Lower lobe of right lung (tissue), 2 donors: ENCODE measurements at regions not wholly inside any gene's neighbourhood (a gene's known extent, or its start where the extent isn't known, plus 50 kb on each side); places are given as distances from the start of the nearest gene placed in this dataset.

Experiments used
- ATAC-seq, 2 donors: fragments of 200-7000 bp; cut with Tn5 transposase; one replicate each; pipeline ENCODE4 v1.9.1; 2020 to 2022; ENCODE audit warnings: mild to moderate bottlenecking in 2 of 2, moderate library complexity in 2 of 2
- DNase-seq: peaks from one replicate; pipeline ENCODE4 v3.0.0-alpha.2; 2020
- H3K27ac ChIP-seq: fragments of 200-600 bp; one replicate; pipeline ENCODE4 v1.8.0; 2022
- H3K27me3 ChIP-seq: fragments of 200-600 bp; one replicate; pipeline ENCODE4 v1.8.0; 2022; ENCODE audit warnings: low read depth
- H3K36me3 ChIP-seq: fragments of 200-600 bp; one replicate; pipeline ENCODE4 v1.8.0; 2022; ENCODE audit warnings: mild to moderate bottlenecking
- H3K4me1 ChIP-seq: fragments of 200-600 bp; one replicate; pipeline ENCODE4 v1.8.0; 2022
- H3K4me3 ChIP-seq: fragments of 200-600 bp; one replicate; pipeline ENCODE4 v1.8.0; 2022; ENCODE audit warnings: mild to moderate bottlenecking
- H3K9me3 ChIP-seq: fragments of 200-600 bp; one replicate; pipeline ENCODE4 v1.8.0; 2022
- CTCF ChIP-seq: fragments of 200-600 bp; IDR thresholded peaks from one replicate; pipeline ENCODE4 v1.8.0; 2022; ENCODE audit warnings: antibody characterized with exemption, mild to moderate bottlenecking
- intact Hi-C: fragments of 100-400 bp; cut with DNase I; formaldehyde crosslinking; loops from one replicate; pipeline ENCODE4 v1.11.0; 2022
- donor health status: DM: no; HTN: yes; CAD: no; lungs with severe emphysema.

GRCh38 chr4:111502626-111503025 is 642.6 kb upstream of the FAM241A start:
- H3K9me3 ChIP-seq, result no peaks in the 10 kb centered on the region
- intact Hi-C loops, result no loop called here
- DNase-seq, result no peak
- no peaks in the 10 kb centered on the region for H3K27me3 ChIP-seq
- no peak overlapping the region for H3K4me3 ChIP-seq
- TF ChIP-seq CTCF, result no peak
- no peak overlapping the region for H3K27ac ChIP-seq
- no peaks in the 10 kb centered on the region for H3K36me3 ChIP-seq
- no peaks in the 10 kb centered on the region for H3K4me1 ChIP-seq
- ATAC-seq, result no peak

GRCh38 chr4:111506706-111507105 is 638.5 kb upstream of the FAM241A start:
- Histone ChIP-seq H3K9me3 (no peaks in the 10 kb centered on the region), H3K36me3 (no peaks in the 10 kb centered on the region), H3K27me3 (no peaks in the 10 kb centered on the region), H3K27ac (no peak overlapping the region), H3K4me3 (no peak overlapping the region), H3K4me1 (no peaks in the 10 kb centered on the region)
- ATAC-seq, result no peak
- no peak for TF ChIP-seq CTCF
- intact Hi-C loops, result no loop called here
- DNase-seq, result no peak

- H3K9me3 ChIP-seq, result no peaks in the 10 kb centered on the region
- H3K4me3 ChIP-seq, result no peak overlapping the region
- DNase-seq, result no peak
- no peak for ATAC-seq
- no peaks in the 10 kb centered on the region for H3K36me3 ChIP-seq
- no peaks in the 10 kb centered on the region for H3K27me3 ChIP-seq
- intact Hi-C loops, result no loop called here
- no peaks in the 10 kb centered on the region for H3K4me1 ChIP-seq
- H3K27ac ChIP-seq, result no peak overlapping the region
- TF ChIP-seq CTCF, result no peak
Measured at GRCh38 chr4:111510535-111510934, 634.7 kb upstream of the FAM241A start.

GRCh38 chr4:111512081-111512783 is 633.0 kb upstream of the FAM241A start:
- Histone ChIP-seq H3K4me1 (no peaks in the 10 kb centered on the region), H3K4me3 (no peak overlapping the region), H3K36me3 (no peaks in the 10 kb centered on the region), H3K27me3 (no peaks in the 10 kb centered on the region), H3K9me3 (no peaks in the 10 kb centered on the region), H3K27ac (no peak overlapping the region)
- DNase-seq, result no peak
- no peak for TF ChIP-seq CTCF
- no peak for ATAC-seq
- intact Hi-C loops, result no loop called here

- no peak overlapping the region for H3K27ac ChIP-seq
- H3K27me3 ChIP-seq, result no peaks in the 10 kb centered on the region
- ATAC-seq (no peak), DNase-seq (no peak)
- no peaks in the 10 kb centered on the region for H3K9me3 ChIP-seq
- TF ChIP-seq CTCF, result no peak
- intact Hi-C loops, result no loop called here
- H3K36me3 ChIP-seq, result no peaks in the 10 kb centered on the region
- H3K4me3 ChIP-seq, result no peak overlapping the region
- no peaks in the 10 kb centered on the region for H3K4me1 ChIP-seq
Measured at GRCh38 chr4:111519683-111520082, 625.6 kb upstream of the FAM241A start.
